HepG2 (cell line): ENCODE measurements at regions not wholly inside any gene's neighbourhood (a gene's known extent, or its start where the extent isn't known, plus 50 kb on each side); places are given as distances from the start of the nearest gene placed in this dataset.

ENCODE experiments used
- ATAC-seq: fragments of 200-7000 bp; cut with Tn5 transposase; 3 replicates; pipeline ENCODE4 v1.9.1; 2020; ENCODE audit warnings: mild to moderate bottlenecking, moderate library complexity
- BruUV-seq: library from RNA; stranded (reverse); fragments of 400-500 nt; replicated peaks from 2 replicates; lab custom pipeline; 2021; lab: Mats Ljungman, UMichigan
- CTCF ChIA-PET: fragments of 300-600 bp; formaldehyde crosslinking; extraction: SDS; loops from one replicate; lab custom pipeline; 2021; ENCODE audit warnings: low total read pairs, inconsistent platforms, low intra/inter-chr PET ratio; lab: Yijun Ruan, JAX
- POLR2A ChIA-PET: fragments of 350-600 bp; sonication (Branson Sonifier 250); formaldehyde crosslinking; loops from one replicate; lab custom pipeline; 2020; ENCODE audit warnings: antibody characterized with exemption, inconsistent platforms; lab: Yijun Ruan, JAX
- DNase-seq: peaks from one replicate; pipeline ENCODE4 v3.0.0-alpha.2; 2015; ENCODE audit warnings: low spot score
- FAIRE-seq: peaks from 3 replicates; lab custom pipeline; 2011; peaks lifted over from hg19 to GRCh38; lab: Jason Lieb, UNC
- H2AFZ ChIP-seq: one replicate; pipeline ENCODE4 v1.6.1; 2011; ENCODE audit warnings: low read length, inconsistent platforms
- H3K27ac ChIP-seq: fragments of 300-600 bp; 3 replicates; pipeline ENCODE4 v1.8.0; 2011; ENCODE audit warnings: mixed run types, mild to moderate bottlenecking, mixed read lengths, low read length, inconsistent platforms; ENCODE audit not compliant: insufficient read depth; ENCODE audit errors: extremely low read length
- H3K27me3 ChIP-seq, 2 experiments: fragments of 200-600 bp in 1 of 2; 2 replicates in 1 of 2; 3 replicates in 1 of 2; pipeline versions ENCODE4 v1.6.0 to v1.8.0; 2011; ENCODE audit warnings: low read length in 2 of 2, mild to moderate bottlenecking in 2 of 2, moderate library complexity in 2 of 2, inconsistent platforms in 1 of 2; ENCODE audit not compliant: insufficient read depth in 2 of 2, control insufficient read depth in 1 of 2
- H3K36me3 ChIP-seq, 2 experiments: fragments of 200-600 bp in 1 of 2; replicated peaks in 1 of 2; 2 replicates in 1 of 2; 3 replicates in 1 of 2; pipeline versions ENCODE4 v1.5.1 to v1.8.0; 2011; ENCODE audit warnings: low read length in 2 of 2, inconsistent platforms in 1 of 2; ENCODE audit not compliant: insufficient read depth in 2 of 2, control insufficient read depth in 1 of 2
- H3K4me1 ChIP-seq: 2 replicates; pipeline ENCODE4 v1.5.1; 2012; ENCODE audit warnings: low read length, inconsistent platforms; ENCODE audit not compliant: insufficient read depth
- H3K4me2 ChIP-seq: 2 replicates; pipeline ENCODE4 v1.6.0; 2011; ENCODE audit warnings: low read depth, low read length, inconsistent platforms
- H3K4me3 ChIP-seq, 3 experiments: fragments of 200-600 bp in 1 of 3; sonication (generic), shearing (Covaris generic) in 1 of 3; replicated peaks in 1 of 3; 2 replicates each; pipeline ENCODE4 v1.5.1; 2011 to 2016; ENCODE audit warnings: low read length in 3 of 3, inconsistent platforms in 2 of 3, low read depth in 2 of 3, mild to moderate bottlenecking in 2 of 3, control low read depth in 1 of 3, mixed read lengths in 1 of 3; ENCODE audit not compliant: insufficient read depth in 1 of 3
- H3K79me2 ChIP-seq: one replicate; pipeline ENCODE4 v1.6.1; 2011; ENCODE audit warnings: low read length, inconsistent platforms; ENCODE audit not compliant: insufficient read depth
- H3K9ac ChIP-seq: 2 replicates; pipeline ENCODE4 v1.6.0; 2011; ENCODE audit warnings: mild to moderate bottlenecking, low read depth, low read length, inconsistent platforms; ENCODE audit not compliant: insufficient read depth
- H3K9me3 ChIP-seq: 2 replicates; pipeline ENCODE4 v1.5.1; 2012; ENCODE audit warnings: mild to moderate bottlenecking, low read length
- H4K20me1 ChIP-seq: 2 replicates; pipeline ENCODE4 v1.6.0; 2011; ENCODE audit warnings: inconsistent platforms, mild to moderate bottlenecking, low read length, moderate library complexity; ENCODE audit not compliant: insufficient read depth
- ATAD3A ChIP-seq: sonication (generic); formaldehyde crosslinking; IDR thresholded peaks from 2 replicates; pipeline ENCODE4 v1.4.0; 2020; ENCODE audit warnings: missing genetic modification reagents
- CHD4 ChIP-seq: fragments of 200-600 bp; sonication (generic); IDR thresholded peaks from 2 replicates; pipeline ENCODE4 v1.7.0; 2017; ENCODE audit warnings: mild to moderate bottlenecking, low read length, borderline replicate concordance
- ERF ChIP-seq: IDR thresholded peaks from 2 replicates; pipeline ENCODE4 v1.6.1; 2018; ENCODE audit warnings: missing biosample characterization, missing genetic modification reagents
- IKZF4 ChIP-seq: sonication (generic); formaldehyde crosslinking; IDR thresholded peaks from 2 replicates; pipeline ENCODE4 v1.5.1; 2020; ENCODE audit warnings: borderline replicate concordance, mild to moderate bottlenecking, low read depth, missing genetic modification reagents; ENCODE audit errors: not compliant biosample characterization
- MEIS2 ChIP-seq: sonication (generic); formaldehyde crosslinking; IDR thresholded peaks from 2 replicates; pipeline ENCODE4 v1.9.0; 2021; ENCODE audit warnings: mild to moderate bottlenecking, missing genetic modification reagents
- NCOA1 ChIP-seq: sonication (generic); formaldehyde crosslinking; IDR thresholded peaks from 2 replicates; pipeline ENCODE4 v1.9.0; 2021; ENCODE audit warnings: missing genetic modification reagents
- PTBP1 ChIP-seq: fragments of 200-400 bp; formaldehyde crosslinking; IDR thresholded peaks from 2 replicates; pipeline ENCODE4 v1.6.1; 2018; ENCODE audit warnings: low read length, low read depth; ENCODE audit not compliant: poor library complexity, severe bottlenecking
- RFX1 ChIP-seq: fragments of 450-650 bp; IDR thresholded peaks from 2 replicates; pipeline ENCODE4 v1.6.1; 2017
- SOX13 ChIP-seq, 3 experiments: fragments of 450-650 bp in 1 of 3; sonication (generic) in 1 of 3; formaldehyde crosslinking in 1 of 3; IDR thresholded peaks in 2 of 3; conservative IDR thresholded peaks in 1 of 3; 2 replicates each; pipeline versions ENCODE4 v1.5.0 to v1.6.1; 2016 to 2020; ENCODE audit warnings: antibody characterized with exemption in 1 of 3, mild to moderate bottlenecking in 1 of 3, missing compliant biosample characterization in 1 of 3, missing genetic modification reagents in 1 of 3, moderate library complexity in 1 of 3
- ZBTB7A ChIP-seq: sonication (generic); formaldehyde crosslinking; IDR thresholded peaks from 2 replicates; pipeline ENCODE4 v1.8.0; 2022; ENCODE audit warnings: mild to moderate bottlenecking, missing genetic modification reagents
- ZNF274 ChIP-seq: sonication (generic); formaldehyde crosslinking; IDR thresholded peaks from 2 replicates; pipeline ENCODE4 v1.5.1; 2020; ENCODE audit warnings: mild to moderate bottlenecking, missing genetic modification reagents
- ZNF326 ChIP-seq: sonication (generic); formaldehyde crosslinking; IDR thresholded peaks from 2 replicates; pipeline ENCODE4 v1.4.0; 2020; ENCODE audit warnings: missing genetic modification reagents, borderline replicate concordance
- ZNF768 ChIP-seq: sonication (generic); formaldehyde crosslinking; IDR thresholded peaks from 2 replicates; pipeline ENCODE4 v1.4.0; 2020; ENCODE audit warnings: missing genetic modification reagents
- ZNF775 ChIP-seq: sonication (generic); formaldehyde crosslinking; IDR thresholded peaks from 2 replicates; pipeline ENCODE4 v1.4.0; 2020; ENCODE audit warnings: missing genetic modification reagents, mild to moderate bottlenecking, moderate library complexity, borderline replicate concordance
- WGBS: methylation state at CpG from one replicate; pipeline ENCODE4 v1.1.6; 2017; ENCODE audit warnings: low lambda C conversion rate; 5-methylcytosine and 5-hydroxymethylcytosine counted together
- in situ Hi-C: cut with HindIII; loops from 2 replicates; pipeline ENCODE4 v1.10.0; 2017; ENCODE audit warnings: low pct_unique_long_range_greater_than_20kb; ENCODE audit not compliant: extremely low pct_ligation_motif_present
- intact Hi-C: fragments of 100-400 bp; cut with micrococcal nuclease; formaldehyde crosslinking; loops from one replicate; pipeline ENCODE4 v1.10.0; 2022; ENCODE audit not compliant: unreplicated experiment
- TF ChIP-seq, protein P1 (sequence below): sonication (generic); formaldehyde crosslinking; IDR thresholded peaks from 2 replicates; pipeline ENCODE4 v1.4.0; 2020; ENCODE audit warnings: missing genetic modification reagents, borderline replicate concordance
- TF ChIP-seq, protein P2 (sequence below): sonication (generic); formaldehyde crosslinking; IDR thresholded peaks from 2 replicates; pipeline ENCODE4 v1.5.1; 2020; ENCODE audit warnings: mild to moderate bottlenecking, missing genetic modification reagents, borderline replicate concordance
- TF ChIP-seq, protein P3 (sequence below): sonication (generic); formaldehyde crosslinking; conservative IDR thresholded peaks from 2 replicates; pipeline ENCODE4 v1.4.0; 2020; ENCODE audit warnings: mild to moderate bottlenecking, missing genetic modification reagents, moderate library complexity

DNA sequence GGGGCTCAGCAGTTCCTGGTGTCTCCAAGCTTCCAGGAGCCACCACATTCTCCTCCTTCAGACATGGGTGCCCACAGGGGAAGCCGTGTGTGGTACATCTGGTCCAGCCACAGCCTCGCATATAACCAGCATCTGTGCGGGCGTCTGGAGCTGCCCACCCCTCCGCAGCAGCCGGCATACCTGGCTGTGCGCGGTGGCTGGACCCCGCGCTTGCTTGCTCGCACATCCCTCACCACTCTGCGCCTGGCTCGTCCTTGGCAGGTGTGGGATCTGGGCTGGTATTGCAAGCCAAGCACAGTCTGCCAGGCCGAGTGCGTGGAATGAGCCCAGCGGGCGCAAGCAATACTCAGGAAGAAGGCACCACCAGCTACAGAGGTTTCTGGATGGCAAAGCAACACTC lies 117.7 kb upstream of the MBL2 start (continued):
- TF ChIP-seq IKZF4 (CRISPR knock-in tag), result no peak

DNA sequence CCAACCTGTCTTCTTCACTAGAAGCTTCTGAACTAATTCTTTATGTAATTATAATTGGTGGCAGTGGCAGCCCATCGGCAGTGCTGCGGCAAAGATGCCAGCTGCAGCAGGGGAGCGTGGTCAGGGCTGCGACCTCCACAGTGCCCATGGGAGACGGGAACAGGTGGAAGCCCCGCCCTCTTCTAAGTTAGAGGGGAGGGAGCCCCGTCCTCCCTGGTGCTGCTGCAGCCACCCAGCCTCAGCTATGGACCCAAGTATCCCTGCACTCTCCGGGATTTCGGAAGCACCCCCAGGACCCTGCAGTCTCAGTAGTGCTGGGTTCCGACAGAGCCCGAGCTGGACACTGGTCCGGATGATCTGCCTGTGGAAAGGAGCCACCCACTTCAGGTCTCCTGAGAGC lies 117.0 kb upstream of the MBL2 start:
- Histone ChIP-seq H4K20me1 (no peaks in the 10 kb centered on the region), H3K36me3 (no peaks in the 10 kb centered on the region), H3K4me1 (peaks cover under 1% of the 10 kb centered on the region; the same call in 1 of the 2 replicates), H3K79me2 (no peaks in the 10 kb centered on the region), H3K9ac (no peak overlapping the region), H3K27ac (no peak overlapping the region), H3K27me3 (no peaks in the 10 kb centered on the region; a peak in 1 of 5 replicates), H3K4me2 (no peak overlapping the region), H3K4me3 (no peak overlapping the region), H2AFZ (no peak overlapping the region), H3K9me3 (no peaks in the 10 kb centered on the region)
- no peak for ATAC-seq
- intact Hi-C loops, result loop anchor here (10.0 kb wide), 2 partner anchors 325 to 945 kb away; no protein-coding TSS in a partner anchor
- WGBS, result 60% methylated on average over 3 of the region's 12 CpGs
- in situ Hi-C loops, result no loop called here
- no peak for DNase-seq
- FAIRE-seq, result no peak
- ChIA-PET CTCF (no interaction called here), POLR2A (no interaction called here)
- BruUV-seq, result no TSS peak
- TF ChIP-seq RFX1 (no peak), MEIS2 (CRISPR knock-in tag) (no peak), CHD4 (no peak), ZNF775 (no peak), ATAD3A (CRISPR knock-in tag) (no peak), ZNF326 (CRISPR knock-in tag) (no peak), ZNF768 (no peak), NCOA1 (CRISPR knock-in tag) (no peak), SOX13 (IDR thresholded peaks at IDR 0.05) (no peak), SOX13 (CRISPR knock-in tag; conservative IDR thresholded peaks at IDR 0.05 in 1 of 2, IDR thresholded peaks at IDR 0.05 in 1 of 2) (no peak), ZBTB7A (CRISPR knock-in tag) (no peak), ZNF274 (no peak), PTBP1 (no peak), ERF (CRISPR knock-in tag) (no peak)
- TF ChIP-seq, protein P1, sequence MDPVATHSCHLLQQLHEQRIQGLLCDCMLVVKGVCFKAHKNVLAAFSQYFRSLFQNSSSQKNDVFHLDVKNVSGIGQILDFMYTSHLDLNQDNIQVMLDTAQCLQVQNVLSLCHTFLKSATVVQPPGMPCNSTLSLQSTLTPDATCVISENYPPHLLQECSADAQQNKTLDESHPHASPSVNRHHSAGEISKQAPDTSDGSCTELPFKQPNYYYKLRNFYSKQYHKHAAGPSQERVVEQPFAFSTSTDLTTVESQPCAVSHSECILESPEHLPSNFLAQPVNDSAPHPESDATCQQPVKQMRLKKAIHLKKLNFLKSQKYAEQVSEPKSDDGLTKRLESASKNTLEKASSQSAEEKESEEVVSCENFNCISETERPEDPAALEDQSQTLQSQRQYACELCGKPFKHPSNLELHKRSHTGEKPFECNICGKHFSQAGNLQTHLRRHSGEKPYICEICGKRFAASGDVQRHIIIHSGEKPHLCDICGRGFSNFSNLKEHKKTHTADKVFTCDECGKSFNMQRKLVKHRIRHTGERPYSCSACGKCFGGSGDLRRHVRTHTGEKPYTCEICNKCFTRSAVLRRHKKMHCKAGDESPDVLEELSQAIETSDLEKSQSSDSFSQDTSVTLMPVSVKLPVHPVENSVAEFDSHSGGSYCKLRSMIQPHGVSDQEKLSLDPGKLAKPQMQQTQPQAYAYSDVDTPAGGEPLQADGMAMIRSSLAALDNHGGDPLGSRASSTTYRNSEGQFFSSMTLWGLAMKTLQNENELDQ (CRISPR knock-in tag), result no peak
- TF ChIP-seq, protein P2, sequence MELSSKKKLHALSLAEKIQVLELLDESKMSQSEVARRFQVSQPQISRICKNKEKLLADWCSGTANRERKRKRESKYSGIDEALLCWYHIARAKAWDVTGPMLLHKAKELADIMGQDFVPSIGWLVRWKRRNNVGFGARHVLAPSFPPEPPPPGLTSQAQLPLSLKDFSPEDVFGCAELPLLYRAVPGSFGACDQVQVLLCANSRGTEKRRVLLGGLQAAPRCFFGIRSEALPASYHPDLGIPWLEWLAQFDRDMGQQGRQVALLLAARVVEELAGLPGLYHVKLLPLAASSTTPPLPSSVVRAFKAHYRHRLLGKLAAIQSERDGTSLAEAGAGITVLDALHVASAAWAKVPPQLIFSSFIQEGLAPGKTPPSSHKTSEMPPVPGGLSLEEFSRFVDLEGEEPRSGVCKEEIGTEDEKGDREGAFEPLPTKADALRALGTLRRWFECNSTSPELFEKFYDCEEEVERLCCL (CRISPR knock-in tag), result no peak
- TF ChIP-seq, protein P3, sequence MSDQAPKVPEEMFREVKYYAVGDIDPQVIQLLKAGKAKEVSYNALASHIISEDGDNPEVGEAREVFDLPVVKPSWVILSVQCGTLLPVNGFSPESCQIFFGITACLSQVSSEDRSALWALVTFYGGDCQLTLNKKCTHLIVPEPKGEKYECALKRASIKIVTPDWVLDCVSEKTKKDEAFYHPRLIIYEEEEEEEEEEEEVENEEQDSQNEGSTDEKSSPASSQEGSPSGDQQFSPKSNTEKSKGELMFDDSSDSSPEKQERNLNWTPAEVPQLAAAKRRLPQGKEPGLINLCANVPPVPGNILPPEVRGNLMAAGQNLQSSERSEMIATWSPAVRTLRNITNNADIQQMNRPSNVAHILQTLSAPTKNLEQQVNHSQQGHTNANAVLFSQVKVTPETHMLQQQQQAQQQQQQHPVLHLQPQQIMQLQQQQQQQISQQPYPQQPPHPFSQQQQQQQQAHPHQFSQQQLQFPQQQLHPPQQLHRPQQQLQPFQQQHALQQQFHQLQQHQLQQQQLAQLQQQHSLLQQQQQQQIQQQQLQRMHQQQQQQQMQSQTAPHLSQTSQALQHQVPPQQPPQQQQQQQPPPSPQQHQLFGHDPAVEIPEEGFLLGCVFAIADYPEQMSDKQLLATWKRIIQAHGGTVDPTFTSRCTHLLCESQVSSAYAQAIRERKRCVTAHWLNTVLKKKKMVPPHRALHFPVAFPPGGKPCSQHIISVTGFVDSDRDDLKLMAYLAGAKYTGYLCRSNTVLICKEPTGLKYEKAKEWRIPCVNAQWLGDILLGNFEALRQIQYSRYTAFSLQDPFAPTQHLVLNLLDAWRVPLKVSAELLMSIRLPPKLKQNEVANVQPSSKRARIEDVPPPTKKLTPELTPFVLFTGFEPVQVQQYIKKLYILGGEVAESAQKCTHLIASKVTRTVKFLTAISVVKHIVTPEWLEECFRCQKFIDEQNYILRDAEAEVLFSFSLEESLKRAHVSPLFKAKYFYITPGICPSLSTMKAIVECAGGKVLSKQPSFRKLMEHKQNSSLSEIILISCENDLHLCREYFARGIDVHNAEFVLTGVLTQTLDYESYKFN (CRISPR knock-in tag), result no peak
